Activated CD4-positive, alpha-beta T cell treated with anti-CD3 and anti-CD28 coated beads for 1 hour (primary cell): ENCODE measurements at regions not wholly inside any gene's neighbourhood (a gene's known extent, or its start where the extent isn't known, plus 50 kb on each side); places are given as distances from the start of the nearest gene placed in this dataset.

Source experiments
- DNase-seq: peaks from one replicate; pipeline ENCODE4 v3.0.0-alpha.2; 2020

- no peak for DNase-seq
Measured at GRCh38 chr13:73960474-73960873, 173.7 kb downstream of the KLF12 start.

- DNase-seq = no peak
Measured at GRCh38 chr13:73958657-73959397, 175.4 kb downstream of the KLF12 start.

- no peak for DNase-seq
Measured at GRCh38 chr13:73957889-73958288, 176.3 kb downstream of the KLF12 start.

GRCh38 chr13:73956795-73957408 is 177.3 kb downstream of the KLF12 start:
- DNase-seq = no peak

- no peak for DNase-seq
Measured at GRCh38 chr13:73955977-73956500, 178.2 kb downstream of the KLF12 start.

GRCh38 chr13:73954808-73955207 is 179.4 kb downstream of the KLF12 start:
- DNase-seq = no peak

GRCh38 chr13:73952648-73953047 is 181.6 kb downstream of the KLF12 start:
- no peak for DNase-seq

- DNase-seq = no peak
Measured at GRCh38 chr13:73948848-73949529, 185.2 kb downstream of the KLF12 start.

- DNase-seq = no peak
Measured at GRCh38 chr13:73945871-73946270, 188.3 kb downstream of the KLF12 start.

- no peak for DNase-seq
Measured at GRCh38 chr13:73945382-73945781, 188.8 kb downstream of the KLF12 start.

- no peak for DNase-seq
Measured at GRCh38 chr13:73943965-73944233, 190.3 kb downstream of the KLF12 start.

- no peak for DNase-seq
Measured at GRCh38 chr13:73943137-73943964, 190.9 kb downstream of the KLF12 start.

- DNase-seq = no peak
Measured at GRCh38 chr13:73941752-73942151, 192.5 kb downstream of the KLF12 start.

GRCh38 chr13:73940098-73940497 is 194.1 kb downstream of the KLF12 start:
- no peak for DNase-seq

GRCh38 chr13:73939603-73940002 is 194.6 kb downstream of the KLF12 start:
- DNase-seq = no peak

GRCh38 chr13:73939071-73939380 is 195.2 kb downstream of the KLF12 start:
- DNase-seq = no peak

GRCh38 chr13:73938372-73939070 is 195.7 kb downstream of the KLF12 start:
- DNase-seq = no peak

- no peak for DNase-seq
Measured at GRCh38 chr13:73937441-73937840, 196.8 kb downstream of the KLF12 start.

- DNase-seq = no peak
Measured at GRCh38 chr13:73935991-73936390, 198.2 kb downstream of the KLF12 start.

GRCh38 chr13:73934771-73935170 is 199.4 kb downstream of the KLF12 start:
- no peak for DNase-seq

GRCh38 chr13:73934215-73934641 is 200.0 kb downstream of the KLF12 start:
- DNase-seq = no peak

GRCh38 chr13:73933795-73934194 is 200.4 kb downstream of the KLF12 start:
- DNase-seq = no peak

GRCh38 chr13:73932091-73932490 is 202.1 kb downstream of the KLF12 start:
- no peak for DNase-seq
